ENCODE measurements at regions not wholly inside any gene's neighbourhood (a gene's known extent, or its start where the extent isn't known, plus 50 kb on each side); places are given as distances from the start of the nearest gene placed in this dataset.
"Not testable (repeated sequence)": the region's sequence is repeated elsewhere in the genome, so short reads cannot be mapped to it uniquely, and the experiment has no call there.

GRCh38 chr4:137421796-137422195 is 110.5 kb downstream of the PCDH18 start:
- DNase-seq, result no peak
- H3K4me3 ChIP-seq, result no peak overlapping the region
- no peaks in the 10 kb centered on the region for H3K27me3 ChIP-seq
- TF ChIP-seq CTCF (IDR thresholded peaks at IDR 0.05), result no peak
- no peaks in the 10 kb centered on the region for H3K36me3 ChIP-seq
- H3K9me3 ChIP-seq, result no peaks in the 10 kb centered on the region
- H3K27ac ChIP-seq, result no peak overlapping the region
- intact Hi-C loops (cut with DNase I; ENCODE audit: low total_unique reads), result no loop called here
- no peaks in the 10 kb centered on the region for H3K4me1 ChIP-seq

GRCh38 chr4:137420901-137421396 is 111.3 kb downstream of the PCDH18 start:
- peaks cover 0 to 8% (median 2%) of the 10 kb centered on the region in 4 donors for H3K4me1 ChIP-seq
- intact Hi-C loops (cut with DNase I; ENCODE audit: low total_unique reads), result no loop called here
- no peak for TF ChIP-seq CTCF (IDR thresholded peaks at IDR 0.05)

GRCh38 chr4:137417676-137418075 is 114.6 kb downstream of the PCDH18 start:
- Histone ChIP-seq H3K4me1 (peaks cover 0 to 12% (median 2%) of the 10 kb centered on the region in 4 donors), H3K4me3 (no peak overlapping the region), H3K27ac (no peak overlapping the region), H3K27me3 (no peaks in the 10 kb centered on the region), H3K36me3 (no peaks in the 10 kb centered on the region), H3K9me3 (no peaks in the 10 kb centered on the region)
- no peak for TF ChIP-seq CTCF (IDR thresholded peaks at IDR 0.05)
- intact Hi-C loops (cut with DNase I; ENCODE audit: low total_unique reads), result no loop called here
- DNase-seq, result no peak

More at GRCh38 chr4:137420901-137421396, 111.3 kb downstream of the PCDH18 start:
- Histone ChIP-seq H3K27ac (no peak overlapping the region), H3K36me3 (no peaks in the 10 kb centered on the region), H3K4me3 (no peak overlapping the region), H3K27me3 (no peaks in the 10 kb centered on the region), H3K9me3 (no peaks in the 10 kb centered on the region)
- no peak for DNase-seq

- no peaks in the 10 kb centered on the region for H3K9me3 ChIP-seq
- TF ChIP-seq CTCF (IDR thresholded peaks at IDR 0.05), result no peak
- intact Hi-C loops (cut with DNase I; ENCODE audit: low total_unique reads), result no loop called here
These were observed 117.5 kb downstream of the PCDH18 start for GRCh38 chr4:137414802-137415201.

GRCh38 chr4:137408527-137409177 is 123.6 kb downstream of the PCDH18 start:
- H3K4me1 ChIP-seq, result no peaks in the 10 kb centered on the region
- H3K27ac ChIP-seq, result no peak overlapping the region
- no peak overlapping the region for H3K4me3 ChIP-seq
- H3K9me3 ChIP-seq, result no peaks in the 10 kb centered on the region
- intact Hi-C loops (cut with DNase I; ENCODE audit: low total_unique reads), result no loop called here
- H3K27me3 ChIP-seq, result no peaks in the 10 kb centered on the region
- no peaks in the 10 kb centered on the region for H3K36me3 ChIP-seq
- TF ChIP-seq CTCF (IDR thresholded peaks at IDR 0.05), result no peak
- no peak for DNase-seq

More at GRCh38 chr4:137414802-137415201, 117.5 kb downstream of the PCDH18 start:
- peaks cover 0 to 12% (median 2%) of the 10 kb centered on the region in 4 donors for H3K4me1 ChIP-seq
- no peak for DNase-seq
- no peak overlapping the region for H3K4me3 ChIP-seq
- no peaks in the 10 kb centered on the region for H3K27me3 ChIP-seq
- no peaks in the 10 kb centered on the region for H3K36me3 ChIP-seq
- no peak overlapping the region for H3K27ac ChIP-seq

GRCh38 chr4:137405833-137406232 is 126.5 kb downstream of the PCDH18 start:
- H3K9me3 ChIP-seq; H3K27ac ChIP-seq; DNase-seq; H3K27me3 ChIP-seq; H3K36me3 ChIP-seq; H3K4me3 ChIP-seq; H3K4me1 ChIP-seq; intact Hi-C loops (cut with DNase I; ENCODE audit: low total_unique reads): not testable (repeated sequence)

Data from tibial artery (tissue), 4 donors.